A673 (cell line): ENCODE measurements at regions not wholly inside any gene's neighbourhood (a gene's known extent, or its start where the extent isn't known, plus 50 kb on each side); places are given as distances from the start of the nearest gene placed in this dataset.
"Not testable (repeated sequence)": the region's sequence is repeated elsewhere in the genome, so short reads cannot be mapped to it uniquely, and the experiment has no call there.

Experiments used
- BruUV-seq: library from RNA; stranded (reverse); fragments of 400-500 nt; replicated peaks from 2 replicates; lab custom pipeline; 2021; lab: Mats Ljungman, UMichigan
- CTCF ChIA-PET: fragments of 300-600 bp; sonication (Branson Sonifier 250); formaldehyde crosslinking; loops from one replicate; lab custom pipeline; 2022; ENCODE audit warnings: antibody characterized with exemption; lab: Charles Lee
- POLR2A ChIA-PET: fragments of 300-600 bp; sonication (Branson Sonifier 250); formaldehyde crosslinking; loops from one replicate; lab custom pipeline; 2022; ENCODE audit warnings: antibody characterized with exemption; ENCODE audit not compliant: low non-redundant PET; lab: Charles Lee
- DNase-seq: peaks from one replicate; pipeline ENCODE4 v3.0.0-alpha.2; 2015; ENCODE audit warnings: low spot score
- H3K27ac ChIP-seq: fragments of 200-600 bp; sonication (generic); 2 replicates; pipeline ENCODE4 v1.5.1; 2016; ENCODE audit warnings: mixed run types, low read depth, mild to moderate bottlenecking, mixed read lengths, antibody characterized with exemption, low read length; ENCODE audit not compliant: poor library complexity, severe bottlenecking
- H3K27me3 ChIP-seq: fragments of 200-600 bp; sonication (generic); replicated peaks from 2 replicates; pipeline ENCODE4 v1.6.1; 2017; ENCODE audit warnings: mixed run types, low read depth, mild to moderate bottlenecking, mixed read lengths, antibody characterized with exemption, low read length; ENCODE audit not compliant: insufficient read depth, poor library complexity
- H3K36me3 ChIP-seq: fragments of 200-600 bp; sonication (generic); 2 replicates; pipeline ENCODE4 v1.6.1; 2016; ENCODE audit warnings: mixed run types, mild to moderate bottlenecking, mixed read lengths, antibody characterized with exemption, low read length; ENCODE audit not compliant: insufficient read depth, poor library complexity, severe bottlenecking
- H3K4me1 ChIP-seq: fragments of 200-600 bp; sonication (generic); 2 replicates; pipeline ENCODE4 v1.6.1; 2017; ENCODE audit warnings: mixed run types, mild to moderate bottlenecking, mixed read lengths, antibody characterized with exemption, low read length; ENCODE audit not compliant: insufficient read depth, poor library complexity, severe bottlenecking
- H3K4me3 ChIP-seq: fragments of 200-600 bp; sonication (generic); 2 replicates; pipeline ENCODE4 v1.5.1; 2016; ENCODE audit warnings: low read depth, mixed run types, mild to moderate bottlenecking, mixed read lengths, low read length; ENCODE audit not compliant: poor library complexity, severe bottlenecking
- H3K9me3 ChIP-seq: fragments of 200-600 bp; sonication (generic); 2 replicates; pipeline ENCODE4 v1.6.1; 2016; ENCODE audit warnings: mixed run types, low read depth, mild to moderate bottlenecking, mixed read lengths, antibody characterized with exemption, low read length; ENCODE audit not compliant: poor library complexity, severe bottlenecking
- intact Hi-C: fragments of 100-400 bp; cut with micrococcal nuclease; formaldehyde crosslinking; loops from one replicate; pipeline ENCODE4 v1.10.0; 2022; ENCODE audit not compliant: unreplicated experiment

GRCh38 chr21:5217933-5218332 is 5303.4 kb upstream of the TPTE start:
- H3K27me3 ChIP-seq, H3K4me3 ChIP-seq, H3K36me3 ChIP-seq, POLR2A ChIA-PET, H3K4me1 ChIP-seq, DNase-seq, CTCF ChIA-PET, BruUV-seq, H3K27ac ChIP-seq, intact Hi-C loops: not testable (repeated sequence)
- H3K9me3 ChIP-seq, result peaks cover 44% of the 10 kb centered on the region

GRCh38 chr21:5219988-5220387 is 5301.4 kb upstream of the TPTE start:
- H3K27me3 ChIP-seq, POLR2A ChIA-PET, H3K27ac ChIP-seq, CTCF ChIA-PET, intact Hi-C loops, BruUV-seq, H3K4me3 ChIP-seq, DNase-seq, H3K4me1 ChIP-seq, H3K36me3 ChIP-seq: not testable (repeated sequence)
- peaks cover 63% of the 10 kb centered on the region for H3K9me3 ChIP-seq

DNA sequence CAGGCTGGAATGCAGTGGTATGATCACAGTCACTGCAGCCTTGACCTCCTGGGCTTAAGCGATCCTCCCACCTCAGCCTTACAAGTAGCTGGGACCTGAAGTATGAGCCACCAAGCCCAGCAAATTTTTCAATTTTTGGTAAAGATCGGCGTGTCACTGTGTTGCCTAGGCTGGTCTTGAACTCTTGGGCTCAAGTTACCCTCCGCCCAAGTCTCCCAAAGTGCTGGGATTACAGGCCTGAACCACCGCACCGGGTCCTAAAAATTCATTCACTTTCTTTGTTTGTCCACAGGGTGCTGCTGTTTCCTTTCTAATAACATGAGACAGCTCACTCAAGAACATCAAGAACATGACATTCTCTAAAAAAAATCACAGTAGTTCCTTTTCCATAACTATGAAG is 5300.9 kb upstream of the TPTE start:
- H3K9me3 ChIP-seq, result peaks cover 66% of the 10 kb centered on the region
- not testable (repeated sequence) for DNase-seq

DNA sequence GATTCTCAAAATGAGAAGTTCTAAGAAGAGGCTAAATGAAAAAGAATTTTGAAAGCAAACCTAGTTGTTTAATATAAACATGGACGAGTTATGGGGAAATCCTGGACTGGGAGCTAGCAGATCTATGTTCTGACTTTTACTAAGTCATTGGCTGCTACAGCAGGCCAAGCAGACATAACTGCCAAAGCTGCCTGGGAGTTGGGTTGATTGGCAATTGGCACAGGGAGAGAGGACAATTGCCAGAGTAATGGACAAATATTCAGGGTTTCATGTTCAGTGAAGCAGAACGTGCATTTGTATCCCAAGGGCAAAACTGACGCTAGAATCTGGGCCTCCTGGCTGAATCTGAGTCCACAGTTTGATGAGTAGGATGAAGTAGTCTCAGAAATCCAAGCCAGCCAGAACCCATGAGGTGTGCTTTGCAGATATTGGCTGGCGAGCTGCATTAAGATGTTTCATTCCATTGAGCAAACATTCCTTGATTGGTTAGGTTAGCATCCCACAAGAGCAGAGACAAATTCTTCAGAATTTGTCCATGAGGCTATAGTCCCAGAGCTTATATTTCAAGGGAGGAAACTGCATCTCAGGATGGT is 5299.8 kb upstream of the TPTE start:
- not testable (repeated sequence) for BruUV-seq

More for the DNA sequence above, 5300.9 kb upstream of the TPTE start:
- H3K4me3 ChIP-seq, CTCF ChIA-PET, BruUV-seq, H3K27ac ChIP-seq, H3K27me3 ChIP-seq, H3K36me3 ChIP-seq, intact Hi-C loops, POLR2A ChIA-PET, H3K4me1 ChIP-seq: not testable (repeated sequence)

DNA sequence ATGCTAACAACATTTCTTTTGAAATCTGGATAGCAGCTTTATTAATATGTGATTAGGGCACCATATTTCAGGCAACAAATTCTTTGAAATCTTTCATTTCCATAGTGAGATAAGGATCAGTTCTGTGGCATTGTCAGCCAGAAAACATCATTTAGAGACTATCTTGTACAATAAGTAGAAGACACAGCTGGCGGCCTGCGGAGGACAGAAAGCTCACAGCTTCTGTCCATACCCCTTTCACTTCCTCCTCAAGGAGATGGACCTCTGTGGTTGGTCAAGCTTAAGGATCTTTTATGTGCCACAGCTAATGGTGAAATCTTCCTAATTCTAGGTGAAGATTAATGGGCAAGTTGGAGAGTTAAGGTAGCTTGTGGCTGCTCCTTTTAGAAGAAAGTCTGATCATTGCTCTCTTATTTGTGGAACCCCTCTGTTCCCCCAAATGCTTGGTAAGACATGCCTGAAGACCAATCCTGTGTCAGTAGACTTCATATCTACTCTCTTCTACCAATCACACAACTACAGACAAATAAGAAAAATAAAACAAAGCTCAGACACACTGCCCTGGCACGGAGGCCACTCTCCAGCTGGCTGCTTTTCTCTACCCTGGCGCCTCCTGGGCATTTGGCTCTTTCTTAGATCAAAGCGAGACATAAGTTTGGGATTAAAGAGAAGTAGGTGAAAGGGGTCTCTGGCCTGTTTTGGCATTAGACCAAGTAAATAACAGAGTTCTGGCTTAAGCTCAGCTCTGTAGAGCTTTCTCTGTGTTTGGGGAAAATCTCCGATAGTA is 5298.2 kb upstream of the TPTE start:
- not testable (repeated sequence) for DNase-seq

More for the DNA sequence above, 5299.8 kb upstream of the TPTE start:
- H3K27ac ChIP-seq, DNase-seq, H3K27me3 ChIP-seq, POLR2A ChIA-PET, H3K4me3 ChIP-seq, CTCF ChIA-PET, H3K36me3 ChIP-seq, H3K4me1 ChIP-seq, intact Hi-C loops: not testable (repeated sequence)
- peaks cover 72% of the 10 kb centered on the region for H3K9me3 ChIP-seq

GRCh38 chr21:5224156-5224555 is 5297.2 kb upstream of the TPTE start:
- H3K4me1 ChIP-seq, BruUV-seq, DNase-seq, POLR2A ChIA-PET, H3K36me3 ChIP-seq, CTCF ChIA-PET, H3K27me3 ChIP-seq, intact Hi-C loops, H3K27ac ChIP-seq, H3K4me3 ChIP-seq: not testable (repeated sequence)
- H3K9me3 ChIP-seq, result peaks cover 81% of the 10 kb centered on the region

More for the DNA sequence above, 5298.2 kb upstream of the TPTE start:
- POLR2A ChIA-PET, H3K36me3 ChIP-seq, H3K4me1 ChIP-seq, BruUV-seq, intact Hi-C loops, H3K27ac ChIP-seq, H3K4me3 ChIP-seq, CTCF ChIA-PET, H3K27me3 ChIP-seq: not testable (repeated sequence)
- peaks cover 77% of the 10 kb centered on the region for H3K9me3 ChIP-seq

DNA sequence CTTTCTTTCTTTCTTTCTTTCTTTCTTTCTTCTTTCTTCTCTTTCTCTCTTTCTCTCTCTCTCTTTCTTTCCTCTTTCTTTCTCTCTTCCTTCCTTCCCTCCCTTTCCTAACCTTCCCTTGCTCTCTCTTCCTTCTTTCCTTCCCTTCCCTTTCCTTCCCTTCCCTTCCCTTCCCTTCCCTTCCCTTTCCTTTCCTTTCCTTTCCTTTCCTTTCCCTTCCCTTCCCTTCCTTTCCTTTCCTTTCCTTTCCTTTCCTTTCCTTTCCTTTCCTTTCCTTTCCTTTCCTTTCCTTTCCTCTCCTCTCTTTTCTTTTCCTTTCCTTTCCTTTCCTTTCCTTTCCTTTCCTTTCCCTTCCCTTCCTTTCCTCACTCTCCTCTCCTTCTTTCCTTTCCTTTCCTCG is 5294.1 kb upstream of the TPTE start:
- H3K27me3 ChIP-seq, BruUV-seq, DNase-seq, H3K4me1 ChIP-seq, H3K27ac ChIP-seq, intact Hi-C loops, POLR2A ChIA-PET, H3K36me3 ChIP-seq, CTCF ChIA-PET, H3K4me3 ChIP-seq: not testable (repeated sequence)
- H3K9me3 ChIP-seq, result peaks cover 77% of the 10 kb centered on the region
